ENCODE measurements at regions not wholly inside any gene's neighbourhood (a gene's known extent, or its start where the extent isn't known, plus 50 kb on each side); places are given as distances from the start of the nearest gene placed in this dataset.

- no peak for DNase-seq
These were observed 163.5 kb upstream of the NT5C1B start for GRCh38 chr2:18752667-18753422.

DNA sequence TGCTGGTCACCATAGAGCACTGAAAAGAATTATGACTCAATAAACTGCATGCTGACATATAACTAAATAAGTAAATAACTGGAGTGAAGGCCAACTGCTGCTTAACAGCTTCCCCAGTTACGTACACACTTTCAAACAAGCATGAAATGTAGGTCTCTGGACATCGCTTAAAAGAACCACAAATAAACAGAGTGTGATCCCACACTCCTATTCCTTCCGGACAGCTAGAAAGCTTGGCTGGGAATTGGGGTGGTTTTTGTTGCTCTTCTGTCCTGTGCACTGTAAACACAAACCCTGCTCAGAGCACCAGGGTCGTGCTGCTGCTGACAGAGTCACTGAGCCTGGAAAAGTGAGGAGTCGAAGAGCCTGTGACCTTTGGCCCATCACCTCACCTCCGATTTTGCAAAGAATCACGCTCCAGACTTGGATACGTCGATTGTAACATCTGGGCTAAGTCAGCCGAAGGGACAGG lies 162.7 kb upstream of the NT5C1B start:
- DNase-seq: no peak

- DNase-seq: peak; percentile 59
These were observed 161.5 kb upstream of the NT5C1B start for GRCh38 chr2:18750672-18751554.

- peak; percentile 71 for DNase-seq
These were observed 160.7 kb upstream of the NT5C1B start for GRCh38 chr2:18749912-18750526.

DNA sequence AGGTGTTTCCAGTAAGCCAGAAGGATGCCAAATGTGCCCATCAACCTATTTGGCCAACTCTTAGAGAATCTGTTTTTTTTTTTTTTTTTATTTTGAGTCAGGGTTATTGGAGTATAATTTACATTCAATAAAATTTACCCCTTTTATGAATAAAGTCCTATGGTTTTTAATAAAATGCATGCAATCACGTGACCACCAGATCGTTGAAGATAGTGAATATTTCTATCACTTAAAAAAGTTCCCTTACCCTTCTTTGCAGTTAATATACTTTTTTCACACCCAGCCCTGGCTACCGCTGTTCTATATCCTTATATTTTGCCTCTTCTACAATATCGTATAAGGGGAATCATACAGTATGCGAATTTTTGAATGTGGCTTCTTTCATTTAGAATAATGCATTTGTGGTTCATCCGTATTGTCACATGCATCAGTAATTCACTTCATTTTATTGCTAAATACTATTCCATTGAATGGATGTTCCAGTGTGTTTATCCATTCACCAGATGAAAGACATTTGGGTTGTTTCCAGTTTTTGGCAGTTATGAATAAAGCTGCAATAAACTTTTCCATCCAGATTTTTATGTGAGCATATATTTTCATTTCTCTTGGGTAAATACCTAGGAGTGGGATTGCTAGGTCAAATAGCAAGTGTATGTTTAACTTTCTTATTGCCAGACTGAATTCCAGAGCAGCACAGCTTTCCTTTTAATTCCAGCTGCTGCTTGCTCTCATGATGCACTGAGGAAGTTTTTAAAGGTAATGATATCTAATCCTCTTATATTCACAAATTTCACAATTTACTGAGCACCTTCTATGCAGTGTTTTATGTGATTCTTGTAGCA lies 156.3 kb upstream of the NT5C1B start:
- no peak for DNase-seq

DNA sequence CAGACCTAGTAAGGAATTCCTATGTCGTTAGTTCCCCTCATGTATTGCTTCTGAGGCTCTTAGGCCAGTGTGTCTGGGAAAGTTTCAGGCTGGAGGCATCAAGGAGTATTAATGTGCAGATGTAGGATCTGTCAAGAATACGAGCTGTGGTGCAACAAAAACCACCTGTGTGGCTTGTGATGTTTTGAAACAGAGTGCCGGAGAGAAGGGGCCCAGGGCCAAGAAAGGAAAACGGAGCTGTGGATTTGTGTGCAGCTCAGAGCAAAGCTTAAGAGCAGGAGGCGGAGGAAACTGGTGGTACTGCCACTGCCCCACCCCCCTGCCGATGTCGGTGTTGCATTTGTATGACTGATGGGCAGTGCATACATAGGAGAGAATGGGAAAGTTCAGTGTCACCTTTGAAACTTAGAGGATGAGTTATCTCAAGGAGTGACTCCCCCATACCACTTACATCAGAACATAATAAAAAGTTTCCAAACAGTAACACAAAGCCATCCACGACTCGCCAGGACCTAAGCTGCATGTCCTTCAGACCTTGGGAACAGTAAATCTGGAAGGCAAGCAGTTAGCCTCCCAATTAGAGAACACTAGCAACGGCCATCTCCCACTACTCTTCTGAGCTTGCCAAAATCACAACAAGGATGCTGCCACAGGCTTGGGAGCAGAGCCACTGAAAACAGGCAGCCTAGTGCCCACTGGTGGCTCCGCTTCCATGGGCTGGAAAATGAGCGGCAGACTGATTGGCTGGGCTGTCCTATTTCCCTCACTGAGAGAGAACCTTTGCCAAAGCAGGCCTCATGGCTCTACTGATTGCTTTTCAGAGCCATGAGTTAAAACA lies 152.7 kb upstream of the NT5C1B start:
- DNase-seq: no peak

- DNase-seq: no peak
These were observed 151.8 kb upstream of the NT5C1B start for GRCh38 chr2:18741191-18741590.

GRCh38 chr2:18740474-18740881 lies 151.1 kb upstream of the NT5C1B start:
- DNase-seq: no peak

DNA sequence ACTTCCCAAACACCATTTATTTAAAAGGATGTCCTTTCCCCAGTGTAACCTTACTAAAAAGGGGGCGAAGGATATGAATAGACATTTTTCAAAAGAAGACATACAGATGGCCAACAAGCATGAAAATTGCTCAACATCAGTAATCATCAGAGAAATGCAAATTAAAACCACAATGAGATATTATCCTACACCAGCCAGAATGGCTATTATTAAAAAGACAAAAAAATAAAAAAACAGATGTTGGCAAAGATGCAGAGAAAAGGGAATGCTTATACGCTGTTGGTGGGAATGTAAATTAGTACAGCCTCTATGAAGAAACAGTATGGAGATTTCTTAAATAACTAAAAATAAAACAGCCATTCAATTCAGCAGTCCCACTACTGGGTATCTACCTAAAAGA lies 142.3 kb upstream of the NT5C1B start:
- DNase-seq: no peak

GRCh38 chr2:18724371-18725145 lies 135.2 kb upstream of the NT5C1B start:
- DNase-seq: no peak

- DNase-seq: no peak
These were observed 133.8 kb upstream of the NT5C1B start for GRCh38 chr2:18723219-18723618.

DNA sequence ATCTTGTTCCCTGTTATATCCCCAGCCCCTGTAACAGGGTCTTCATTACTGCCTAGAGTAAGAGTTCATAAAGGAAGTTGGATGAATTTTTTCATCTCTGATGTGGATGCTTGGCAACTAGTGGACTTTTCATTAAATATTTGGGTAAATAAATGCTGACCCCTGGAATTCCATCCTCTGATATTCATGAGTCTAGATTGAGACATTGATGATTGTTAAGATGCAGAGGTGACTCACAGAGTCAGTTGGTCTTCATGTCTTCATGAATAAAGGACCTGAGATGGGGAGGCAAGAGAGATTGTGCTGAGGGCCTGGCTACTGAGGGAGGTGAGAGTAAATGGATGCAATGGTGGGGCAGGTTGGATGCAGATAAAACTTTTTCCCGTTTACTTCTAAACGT lies 132.7 kb upstream of the NT5C1B start:
- DNase-seq: no peak

GRCh38 chr2:18721038-18721922 lies 131.9 kb upstream of the NT5C1B start:
- DNase-seq: no peak

DNA sequence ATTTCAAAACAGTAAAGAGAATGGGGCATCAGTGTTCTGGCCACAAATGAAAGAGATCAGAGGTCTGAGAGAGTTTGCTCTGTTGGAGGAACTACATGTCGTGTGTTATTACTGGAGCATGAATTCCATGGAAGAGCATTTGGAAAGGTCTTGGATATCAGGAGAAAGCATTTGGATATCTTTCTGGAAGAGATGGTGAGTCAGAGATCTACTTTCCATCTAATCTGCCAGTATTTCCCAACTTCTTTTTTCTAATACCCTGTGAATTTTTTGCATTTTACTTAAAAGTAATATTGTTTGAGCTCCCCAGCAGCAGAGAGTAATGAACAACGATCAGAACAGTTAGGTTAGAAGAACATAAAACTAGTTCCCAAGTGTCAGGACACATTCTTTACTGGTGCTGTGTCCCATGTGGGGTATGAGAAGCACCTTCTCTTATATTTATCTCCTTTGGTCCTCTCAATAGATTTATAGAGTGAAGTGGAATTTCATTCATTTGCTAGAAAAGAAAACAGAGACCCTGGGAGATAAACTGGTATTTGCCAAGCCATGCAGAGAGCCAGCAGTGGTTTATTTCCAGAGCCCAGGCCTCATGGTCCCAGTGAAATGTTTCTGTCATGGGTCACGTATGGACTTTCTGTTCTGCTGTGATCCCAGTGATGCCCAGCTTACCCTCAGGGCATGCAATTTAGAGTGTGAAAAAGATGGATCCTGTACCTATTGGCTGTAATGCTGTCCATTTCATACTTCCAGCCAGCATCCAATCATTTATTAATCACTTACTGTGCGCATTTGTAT lies 130.8 kb upstream of the NT5C1B start:
- DNase-seq: peak; percentile 53

DNA sequence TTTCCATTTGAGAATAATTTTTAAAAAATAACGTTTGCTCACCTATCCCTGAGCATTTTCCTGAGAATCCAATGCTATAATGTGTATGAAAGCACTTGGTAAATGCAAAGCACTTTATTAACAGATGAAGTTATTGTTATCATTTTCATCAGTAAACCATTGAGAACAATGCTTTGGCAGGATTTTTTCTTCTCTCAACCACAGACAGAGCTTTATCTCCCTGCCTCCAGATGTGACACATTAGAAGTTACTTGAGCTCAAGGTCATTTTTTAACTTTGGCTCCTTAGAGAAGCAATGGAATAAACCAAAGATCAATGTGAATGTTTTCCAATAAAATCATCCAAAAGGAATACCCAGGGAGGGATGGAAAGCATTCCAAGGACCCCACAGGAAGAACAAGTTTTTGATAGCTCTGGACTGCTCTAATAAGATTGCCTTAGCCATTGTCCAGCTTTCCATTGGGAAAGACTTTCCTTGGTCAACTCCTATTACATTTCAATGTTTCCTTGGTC lies 118.9 kb upstream of the NT5C1B start:
- no peak for DNase-seq

DNA sequence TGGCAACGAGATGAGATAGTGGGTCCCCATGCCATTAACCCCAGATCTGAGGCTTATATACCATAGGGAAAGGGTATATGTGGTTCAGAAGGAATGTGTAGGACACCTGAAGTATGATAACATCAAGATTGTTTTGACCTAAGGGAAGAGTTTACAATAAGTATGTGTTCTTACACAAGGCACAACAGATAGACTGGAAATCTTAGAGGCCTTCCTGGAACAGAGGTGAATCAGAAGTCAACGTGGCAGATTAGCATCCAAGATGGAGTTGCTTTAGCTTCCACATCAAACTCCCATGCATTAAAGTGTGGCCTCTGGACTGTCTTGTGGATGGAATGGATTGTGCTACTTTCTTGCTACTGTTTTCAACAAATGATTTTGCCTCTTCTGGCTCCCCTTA lies 116.6 kb upstream of the NT5C1B start:
- DNase-seq: no peak

DNA sequence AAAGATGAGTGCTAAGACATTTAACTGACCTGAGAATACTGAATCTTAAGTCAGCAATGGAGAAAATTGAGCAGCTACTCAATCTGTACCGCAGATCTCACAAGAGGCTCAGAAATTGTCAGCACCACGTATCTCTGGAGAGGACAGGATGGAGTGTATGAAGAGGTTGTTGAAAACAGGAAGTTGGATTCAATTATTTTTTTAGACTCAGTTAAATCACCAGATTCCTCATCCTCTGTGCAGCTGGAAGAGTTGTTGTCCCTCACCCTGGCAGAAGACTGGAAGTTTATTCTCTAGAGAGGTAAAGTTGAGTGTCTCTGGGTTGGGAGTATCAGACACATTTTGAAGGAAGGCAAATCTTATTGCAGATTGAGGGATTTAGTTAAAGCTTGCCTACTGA lies 114.9 kb upstream of the NT5C1B start:
- DNase-seq: no peak

DNA sequence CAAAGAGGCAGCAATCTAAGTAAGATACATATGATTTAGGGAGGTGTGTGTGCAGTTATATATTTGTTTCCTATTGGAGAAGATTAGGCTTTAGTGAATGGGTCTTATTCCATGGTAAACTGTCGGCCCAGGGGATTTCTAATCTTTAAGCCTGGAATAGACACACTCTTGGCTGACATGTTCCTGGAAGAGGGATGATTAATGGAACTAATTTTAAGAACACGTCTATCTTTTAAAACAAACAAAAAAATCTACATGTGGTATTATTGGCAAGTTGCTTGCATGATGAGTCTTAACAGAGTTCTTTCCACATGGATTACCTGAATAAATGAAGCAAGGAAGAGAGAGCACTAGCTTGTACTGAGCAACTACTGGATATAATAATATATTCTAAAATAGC lies 114.2 kb upstream of the NT5C1B start:
- no peak for DNase-seq

DNA sequence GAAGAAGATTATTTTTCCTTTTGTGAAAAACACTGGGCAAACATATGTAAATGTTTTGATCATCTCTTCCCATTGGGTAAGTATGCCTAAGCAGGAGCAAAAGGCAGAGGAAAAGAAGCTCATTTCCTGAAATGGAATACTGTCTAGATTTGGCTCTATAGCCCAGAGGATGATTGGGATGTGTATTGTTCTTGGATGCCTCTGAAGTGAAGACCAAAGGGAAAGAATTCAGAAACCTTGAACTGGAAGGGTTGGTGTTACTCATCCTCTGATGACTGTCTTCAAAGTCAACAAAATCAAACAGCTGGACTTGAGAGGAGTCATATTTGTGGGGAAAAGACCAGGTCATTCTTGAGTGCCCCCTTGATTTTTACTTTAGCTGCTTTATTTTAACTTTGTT lies 112.6 kb upstream of the NT5C1B start:
- peak; percentile 45 for DNase-seq

Measured in fibroblast of skin of right quadriceps (primary cell).